ENCODE measurements at regions not wholly inside any gene's neighbourhood (a gene's known extent, or its start where the extent isn't known, plus 50 kb on each side); places are given as distances from the start of the nearest gene placed in this dataset.

GRCh38 chr10:52900593-52900992 lies 128.0 kb upstream of the MBL2 start:
- TF ChIP-seq CTCF (optimal IDR thresholded peaks at IDR 0.05 in 1 of 3, IDR thresholded peaks at IDR 0.05 in 1 of 3, conservative IDR thresholded peaks at IDR 0.05 in 1 of 3; ENCODE audit: extremely low read depth in 1 of 3, insufficient read depth in 2 of 3, low read length in 3 of 3) (no peak), EZH2 (IDR thresholded peaks at IDR 0.05; ENCODE audit: low read length) (no peak)
